ENCODE measurements at regions not wholly inside any gene's neighbourhood (a gene's known extent, or its start where the extent isn't known, plus 50 kb on each side); places are given as distances from the start of the nearest gene placed in this dataset.

DNA sequence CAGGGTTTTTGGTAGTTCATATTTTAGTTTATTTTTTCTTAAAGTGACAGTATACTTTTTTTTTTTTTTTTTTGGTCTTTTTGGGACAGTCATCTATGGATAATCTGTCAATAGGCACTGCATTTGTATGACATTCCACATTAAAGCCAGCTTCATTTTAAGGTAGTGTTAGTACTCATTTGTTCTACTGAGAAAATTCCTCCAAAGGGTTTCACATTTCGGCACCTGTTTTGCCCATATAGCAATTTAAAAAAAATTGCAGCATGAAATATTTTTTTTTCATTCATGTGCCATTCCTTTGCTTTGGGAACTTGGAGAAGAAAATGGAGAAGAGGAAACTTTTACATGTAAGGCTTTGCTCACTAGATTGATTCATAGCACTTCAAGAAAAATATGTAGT is 276.3 kb upstream of the TCF4 start:
- Histone ChIP-seq H3K4me2 (replicated peaks; ENCODE audit: extremely low read depth, low read length, poor library complexity, severe bottlenecking) (no peak overlapping the region), H3K27ac (ENCODE audit: low read depth in 1 of 2, low read length in 2 of 2) (no peak overlapping the region), H3K9ac (ENCODE audit: insufficient read depth, low read length, poor library complexity, severe bottlenecking) (no peak overlapping the region), H3K4me1 (ENCODE audit: control insufficient read depth in 1 of 2, insufficient read depth in 2 of 2, low read length in 2 of 2) (no peaks in the 10 kb centered on the region), H3K36me3 (replicated peaks in 1 of 2; ENCODE audit: control insufficient read depth in 1 of 2, insufficient read depth in 2 of 2, low read length in 2 of 2) (no peaks in the 10 kb centered on the region), H3K4me3 (replicated peaks in 1 of 3; ENCODE audit: low read depth in 2 of 3, low read length in 3 of 3) (no peak overlapping the region), H3K9me3 (replicated peaks in 1 of 2; ENCODE audit: control insufficient read depth in 1 of 2, insufficient read depth in 1 of 2, low read length in 2 of 2) (no peaks in the 10 kb centered on the region), H2AFZ (ENCODE audit: insufficient read depth, low read depth, low read length, poor library complexity, severe bottlenecking) (no peak overlapping the region), H4K20me1 (ENCODE audit: insufficient read depth, low read length) (no peaks in the 10 kb centered on the region), H3K79me2 (ENCODE audit: insufficient read depth, low read length) (no peaks in the 10 kb centered on the region), H3K27me3 (ENCODE audit: control insufficient read depth in 2 of 2, insufficient read depth in 2 of 2, low read length in 2 of 2) (no peaks in the 10 kb centered on the region)
- H3K4me1 Mint-ChIP-seq, result no peaks in the 10 kb centered on the region
- H3K4me3 Mint-ChIP-seq, result no peak overlapping the region
- WGBS (ENCODE audit: insufficient coverage), result no CpG with 5 or more reads among the region's 1 CpG
- no peaks in the 10 kb centered on the region for H3K9me3 Mint-ChIP-seq
- DNase-seq, result no peak
- no peaks in the 10 kb centered on the region for H3K36me3 Mint-ChIP-seq
- peaks cover 2 to 3% (median 2%) of the 10 kb centered on the region in 3 donors for H3K27me3 Mint-ChIP-seq (ENCODE audit: low read depth in 3 of 3)
- TF ChIP-seq, protein P1, sequence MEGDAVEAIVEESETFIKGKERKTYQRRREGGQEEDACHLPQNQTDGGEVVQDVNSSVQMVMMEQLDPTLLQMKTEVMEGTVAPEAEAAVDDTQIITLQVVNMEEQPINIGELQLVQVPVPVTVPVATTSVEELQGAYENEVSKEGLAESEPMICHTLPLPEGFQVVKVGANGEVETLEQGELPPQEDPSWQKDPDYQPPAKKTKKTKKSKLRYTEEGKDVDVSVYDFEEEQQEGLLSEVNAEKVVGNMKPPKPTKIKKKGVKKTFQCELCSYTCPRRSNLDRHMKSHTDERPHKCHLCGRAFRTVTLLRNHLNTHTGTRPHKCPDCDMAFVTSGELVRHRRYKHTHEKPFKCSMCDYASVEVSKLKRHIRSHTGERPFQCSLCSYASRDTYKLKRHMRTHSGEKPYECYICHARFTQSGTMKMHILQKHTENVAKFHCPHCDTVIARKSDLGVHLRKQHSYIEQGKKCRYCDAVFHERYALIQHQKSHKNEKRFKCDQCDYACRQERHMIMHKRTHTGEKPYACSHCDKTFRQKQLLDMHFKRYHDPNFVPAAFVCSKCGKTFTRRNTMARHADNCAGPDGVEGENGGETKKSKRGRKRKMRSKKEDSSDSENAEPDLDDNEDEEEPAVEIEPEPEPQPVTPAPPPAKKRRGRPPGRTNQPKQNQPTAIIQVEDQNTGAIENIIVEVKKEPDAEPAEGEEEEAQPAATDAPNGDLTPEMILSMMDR (IDR thresholded peaks at IDR 0.05), result no peak
- H3K27ac Mint-ChIP-seq, result no peak overlapping the region
- intact Hi-C loops (cut with micrococcal nuclease), result no loop called here

- Histone ChIP-seq H3K9ac (ENCODE audit: insufficient read depth, low read length, poor library complexity, severe bottlenecking) (no peak overlapping the region), H3K79me2 (ENCODE audit: insufficient read depth, low read length) (no peaks in the 10 kb centered on the region), H2AFZ (ENCODE audit: insufficient read depth, low read depth, low read length, poor library complexity, severe bottlenecking) (no peak overlapping the region), H3K9me3 (replicated peaks in 1 of 2; ENCODE audit: control insufficient read depth in 1 of 2, insufficient read depth in 1 of 2, low read length in 2 of 2) (no peaks in the 10 kb centered on the region), H3K4me2 (replicated peaks; ENCODE audit: extremely low read depth, low read length, poor library complexity, severe bottlenecking) (no peak overlapping the region), H3K27ac (ENCODE audit: low read depth in 1 of 2, low read length in 2 of 2) (no peak overlapping the region), H3K4me1 (ENCODE audit: control insufficient read depth in 1 of 2, insufficient read depth in 2 of 2, low read length in 2 of 2) (no peaks in the 10 kb centered on the region), H3K36me3 (replicated peaks in 1 of 2; ENCODE audit: control insufficient read depth in 1 of 2, insufficient read depth in 2 of 2, low read length in 2 of 2) (no peaks in the 10 kb centered on the region), H3K27me3 (ENCODE audit: control insufficient read depth in 2 of 2, insufficient read depth in 2 of 2, low read length in 2 of 2) (no peaks in the 10 kb centered on the region), H3K4me3 (replicated peaks in 1 of 3; ENCODE audit: low read depth in 2 of 3, low read length in 3 of 3) (no peak overlapping the region), H4K20me1 (ENCODE audit: insufficient read depth, low read length) (no peaks in the 10 kb centered on the region)
- H3K27me3 Mint-ChIP-seq (ENCODE audit: low read depth in 3 of 3), result peaks cover 2 to 3% (median 2%) of the 10 kb centered on the region in 3 donors
- H3K4me1 Mint-ChIP-seq, result no peaks in the 10 kb centered on the region
- H3K36me3 Mint-ChIP-seq, result no peaks in the 10 kb centered on the region
- 95% methylated on average over 2 of the region's 7 CpGs for WGBS (ENCODE audit: insufficient coverage)
- no peak overlapping the region for H3K27ac Mint-ChIP-seq
- no peak for DNase-seq
- no peaks in the 10 kb centered on the region for H3K9me3 Mint-ChIP-seq
- intact Hi-C loops (cut with micrococcal nuclease), result no loop called here
- H3K4me3 Mint-ChIP-seq, result no peak overlapping the region
- TF ChIP-seq, protein P1 (IDR thresholded peaks at IDR 0.05), result no peak
These were observed 275.9 kb upstream of the TCF4 start for GRCh38 chr18:55863876-55864275.
